SK-N-SH (cell line): ENCODE measurements at regions not wholly inside any gene's neighbourhood (a gene's known extent, or its start where the extent isn't known, plus 50 kb on each side); places are given as distances from the start of the nearest gene placed in this dataset.

Source experiments
- CTCF ChIA-PET: fragments of 300-600, 350-600 bp; formaldehyde crosslinking; extraction: SDS; loops from one replicate; lab custom pipeline; 2021; lab: Yijun Ruan, JAX
- POLR2A ChIA-PET: fragments of 350-600 bp; sonication (Branson Sonifier 250); formaldehyde crosslinking; extraction: SDS; loops from one replicate; lab custom pipeline; 2020; ENCODE audit warnings: antibody characterized with exemption, inconsistent platforms; lab: Yijun Ruan, JAX
- DNase-seq: peaks from one replicate; pipeline ENCODE4 v3.0.0; 2012
- H2AFZ ChIP-seq: fragments of 200-600 bp; sonication (generic); 2 replicates; pipeline ENCODE4 v1.8.1; 2016; ENCODE audit warnings: antibody characterized with exemption, mild to moderate bottlenecking, low read depth
- H3F3A ChIP-seq: fragments of 200-600 bp; sonication (generic); replicated peaks from 2 replicates; pipeline ENCODE3; 2016; ENCODE audit warnings: antibody characterized with exemption, mild to moderate bottlenecking; ENCODE audit not compliant: insufficient read depth
- H3K27ac ChIP-seq, 2 experiments: fragments of 200-500 bp in 1 of 2; fragments of 200-600 bp in 1 of 2; sonication (Bioruptor generic) in 1 of 2; sonication (generic), shearing (Covaris generic) in 1 of 2; 2 replicates each; pipeline versions ENCODE4 v1.5.1 to v1.6.1; 2014 to 2016; ENCODE audit warnings: low read depth in 2 of 2, inconsistent platforms in 1 of 2, low read length in 1 of 2, mild to moderate bottlenecking in 1 of 2, mixed read lengths in 1 of 2
- H3K27me3 ChIP-seq: fragments of 200-600 bp; sonication (generic), shearing (Covaris generic); 2 replicates; pipeline ENCODE4 v1.6.1; 2016; ENCODE audit warnings: mixed run types; ENCODE audit not compliant: insufficient read depth
- H3K36me3 ChIP-seq, 2 experiments: fragments of 200-500 bp in 1 of 2; fragments of 200-600 bp in 1 of 2; sonication (Bioruptor generic) in 1 of 2; sonication (generic) in 1 of 2; replicated peaks in 1 of 2; 2 replicates each; pipeline versions ENCODE3 to v1.5.1; 2014 to 2016; ENCODE audit warnings: low read length in 1 of 2, mild to moderate bottlenecking in 1 of 2; ENCODE audit not compliant: insufficient read depth in 2 of 2, control insufficient read depth in 1 of 2
- H3K4me1 ChIP-seq, 2 experiments: fragments of 200-500 bp in 1 of 2; fragments of 200-600 bp in 1 of 2; sonication (Bioruptor generic) in 1 of 2; sonication (generic), shearing (Covaris generic) in 1 of 2; 2 replicates each; pipeline versions ENCODE4 v1.5.1 to v1.6.1; 2014 to 2016; ENCODE audit warnings: low read depth in 1 of 2, low read length in 1 of 2, mixed run types in 1 of 2; ENCODE audit not compliant: insufficient read depth in 2 of 2, control insufficient read depth in 1 of 2
- H3K4me2 ChIP-seq: fragments of 200-600 bp; sonication (generic), shearing (Covaris generic); 2 replicates; pipeline ENCODE4 v1.6.1; 2017; ENCODE audit warnings: mixed run types
- H3K4me3 ChIP-seq, 2 experiments: fragments of 200-500 bp in 1 of 2; fragments of 200-600 bp in 1 of 2; sonication (Bioruptor generic) in 1 of 2; sonication (generic), shearing (Covaris generic) in 1 of 2; 2 replicates each; pipeline versions ENCODE4 v1.5.1 to v1.8.1; 2014 to 2016; ENCODE audit warnings: low read depth in 2 of 2, inconsistent platforms in 1 of 2, low read length in 1 of 2, mild to moderate bottlenecking in 1 of 2, mixed read lengths in 1 of 2, moderate library complexity in 1 of 2
- H3K79me2 ChIP-seq: fragments of 200-600 bp; sonication (generic); 2 replicates; pipeline ENCODE4 v1.8.1; 2017; ENCODE audit warnings: mild to moderate bottlenecking; ENCODE audit not compliant: insufficient read depth
- H3K9ac ChIP-seq: fragments of 200-600 bp; sonication (generic); 2 replicates; pipeline ENCODE4 v1.6.1; 2017; ENCODE audit warnings: mixed run types
- H3K9me2 ChIP-seq: fragments of 200-600 bp; sonication (generic); 2 replicates; pipeline ENCODE4 v1.6.1; 2017; ENCODE audit warnings: mixed run types
- H3K9me3 ChIP-seq: fragments of 200-600 bp; sonication (generic); 2 replicates; pipeline ENCODE4 v1.6.1; 2017; ENCODE audit warnings: mixed run types, mild to moderate bottlenecking, moderate library complexity
- H4K20me1 ChIP-seq: fragments of 200-600 bp; sonication (generic); 2 replicates; pipeline ENCODE4 v1.6.1; 2017; ENCODE audit warnings: mild to moderate bottlenecking, mixed run types; ENCODE audit not compliant: insufficient read depth
- EP300 ChIP-seq, 2 experiments: IDR thresholded peaks; 2 replicates each; pipeline versions ENCODE4 v1.4.0 to v1.6.1; 2012; ENCODE audit warnings: borderline replicate concordance in 1 of 2, low read depth in 1 of 2, low read length in 1 of 2
- FOSL2 ChIP-seq: IDR thresholded peaks from 2 replicates; pipeline ENCODE4 v1.4.0; 2012; ENCODE audit warnings: low read depth, mild to moderate bottlenecking, moderate library complexity, borderline replicate concordance
- GATA2 ChIP-seq: sonication (generic); formaldehyde crosslinking; IDR thresholded peaks from 2 replicates; pipeline ENCODE4 v1.5.0; 2020; ENCODE audit warnings: mild to moderate bottlenecking, missing genetic modification reagents
- JUND ChIP-seq: IDR thresholded peaks from 2 replicates; pipeline ENCODE4 v1.4.0; 2012
- MEF2A ChIP-seq: IDR thresholded peaks from 2 replicates; pipeline ENCODE4 v1.4.0; 2012; ENCODE audit warnings: low read depth, borderline replicate concordance
- MXI1 ChIP-seq: IDR thresholded peaks from 2 replicates; pipeline ENCODE4 v1.6.1; 2012; ENCODE audit warnings: mild to moderate bottlenecking, low read depth, low read length, improper control_type of control experiment
- POLR2AphosphoS5 ChIP-seq: IDR thresholded peaks from 2 replicates; pipeline ENCODE4 v1.6.1; 2012; ENCODE audit warnings: low read depth, low read length
- RCOR1 ChIP-seq: fragments of 150-350 bp; IDR thresholded peaks from 2 replicates; pipeline ENCODE4 v1.6.1; 2017; ENCODE audit warnings: antibody characterized with exemption, low read length
- RFX5 ChIP-seq: IDR thresholded peaks from 2 replicates; pipeline ENCODE4 v1.6.1; 2012; ENCODE audit warnings: mild to moderate bottlenecking, improper control_type of control experiment, low read length
- RXRA ChIP-seq: IDR thresholded peaks from 2 replicates; pipeline ENCODE4 v1.4.0; 2012; ENCODE audit warnings: low read depth, mild to moderate bottlenecking, borderline replicate concordance
- SIN3A ChIP-seq: IDR thresholded peaks from 2 replicates; pipeline ENCODE4 v1.6.1; 2012; ENCODE audit warnings: low read depth, mild to moderate bottlenecking, low read length, moderate library complexity, borderline replicate concordance
- TAF1 ChIP-seq: IDR thresholded peaks from 2 replicates; pipeline ENCODE4 v1.6.1; 2012; ENCODE audit warnings: low read depth, mild to moderate bottlenecking, low read length, moderate library complexity, borderline replicate concordance
- TEAD4 ChIP-seq: IDR thresholded peaks from 2 replicates; pipeline ENCODE4 v1.4.0; 2012; ENCODE audit warnings: mild to moderate bottlenecking, borderline replicate concordance; ENCODE audit not compliant: insufficient read depth
- YY1 ChIP-seq: IDR thresholded peaks from 2 replicates; pipeline ENCODE4 v1.4.0; 2012; ENCODE audit warnings: low read depth, mild to moderate bottlenecking
- WGBS: methylation state at CpG from one replicate; pipeline ENCODE4 v1.1.6; 2017; ENCODE audit warnings: low lambda C conversion rate; 5-methylcytosine and 5-hydroxymethylcytosine counted together
- TF ChIP-seq, protein P1 (sequence below): IDR thresholded peaks from 2 replicates; pipeline ENCODE4 v1.6.1; 2012; ENCODE audit warnings: mild to moderate bottlenecking, low read depth, low read length, moderate library complexity
- TF ChIP-seq, protein P2 (sequence below): fragments of 150-350 bp; IDR thresholded peaks from 2 replicates; pipeline ENCODE4 v1.6.1; 2017; ENCODE audit warnings: antibody characterized with exemption, low read length, low read depth, borderline replicate concordance
- TF ChIP-seq, protein P3 (sequence below): IDR thresholded peaks from 2 replicates; pipeline ENCODE4 v1.4.0; 2012; ENCODE audit warnings: low read depth
- TF ChIP-seq, protein P4 (sequence below): IDR thresholded peaks from 2 replicates; pipeline ENCODE4 v1.4.0; 2012; ENCODE audit warnings: low read depth, borderline replicate concordance
- TF ChIP-seq, protein P5 (sequence below): fragments of 200-600 bp; sonication (generic); IDR thresholded peaks from 2 replicates; pipeline ENCODE4 v1.6.1; 2017; ENCODE audit warnings: antibody characterized with exemption, mild to moderate bottlenecking, moderate library complexity
- TF ChIP-seq, protein P6 (sequence below): IDR thresholded peaks from 2 replicates; pipeline ENCODE4; 2012

DNA sequence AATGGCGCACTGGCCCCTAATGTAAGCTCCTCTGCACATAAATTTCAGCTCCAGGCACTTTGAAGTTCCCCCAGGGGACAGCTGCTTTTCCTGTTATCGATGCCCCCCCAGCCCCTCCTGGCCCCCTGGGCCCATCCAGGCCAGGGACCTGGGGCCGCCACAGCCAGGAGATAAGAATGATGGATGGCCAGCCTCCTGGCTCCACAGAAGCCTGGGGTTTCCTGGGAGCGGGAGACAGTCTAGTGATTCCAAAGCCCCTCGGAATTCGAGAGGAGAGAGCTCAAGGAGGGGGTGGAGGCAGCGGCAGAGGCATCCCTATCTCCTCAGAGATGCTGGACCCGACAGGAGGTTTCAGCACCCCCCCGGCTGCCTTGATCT lies 98.4 kb upstream of the HAND1 start:
- TF ChIP-seq, protein P1, sequence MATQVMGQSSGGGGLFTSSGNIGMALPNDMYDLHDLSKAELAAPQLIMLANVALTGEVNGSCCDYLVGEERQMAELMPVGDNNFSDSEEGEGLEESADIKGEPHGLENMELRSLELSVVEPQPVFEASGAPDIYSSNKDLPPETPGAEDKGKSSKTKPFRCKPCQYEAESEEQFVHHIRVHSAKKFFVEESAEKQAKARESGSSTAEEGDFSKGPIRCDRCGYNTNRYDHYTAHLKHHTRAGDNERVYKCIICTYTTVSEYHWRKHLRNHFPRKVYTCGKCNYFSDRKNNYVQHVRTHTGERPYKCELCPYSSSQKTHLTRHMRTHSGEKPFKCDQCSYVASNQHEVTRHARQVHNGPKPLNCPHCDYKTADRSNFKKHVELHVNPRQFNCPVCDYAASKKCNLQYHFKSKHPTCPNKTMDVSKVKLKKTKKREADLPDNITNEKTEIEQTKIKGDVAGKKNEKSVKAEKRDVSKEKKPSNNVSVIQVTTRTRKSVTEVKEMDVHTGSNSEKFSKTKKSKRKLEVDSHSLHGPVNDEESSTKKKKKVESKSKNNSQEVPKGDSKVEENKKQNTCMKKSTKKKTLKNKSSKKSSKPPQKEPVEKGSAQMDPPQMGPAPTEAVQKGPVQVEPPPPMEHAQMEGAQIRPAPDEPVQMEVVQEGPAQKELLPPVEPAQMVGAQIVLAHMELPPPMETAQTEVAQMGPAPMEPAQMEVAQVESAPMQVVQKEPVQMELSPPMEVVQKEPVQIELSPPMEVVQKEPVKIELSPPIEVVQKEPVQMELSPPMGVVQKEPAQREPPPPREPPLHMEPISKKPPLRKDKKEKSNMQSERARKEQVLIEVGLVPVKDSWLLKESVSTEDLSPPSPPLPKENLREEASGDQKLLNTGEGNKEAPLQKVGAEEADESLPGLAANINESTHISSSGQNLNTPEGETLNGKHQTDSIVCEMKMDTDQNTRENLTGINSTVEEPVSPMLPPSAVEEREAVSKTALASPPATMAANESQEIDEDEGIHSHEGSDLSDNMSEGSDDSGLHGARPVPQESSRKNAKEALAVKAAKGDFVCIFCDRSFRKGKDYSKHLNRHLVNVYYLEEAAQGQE, result no peak
- TF ChIP-seq TEAD4, result no peak
- TF ChIP-seq, protein P2, sequence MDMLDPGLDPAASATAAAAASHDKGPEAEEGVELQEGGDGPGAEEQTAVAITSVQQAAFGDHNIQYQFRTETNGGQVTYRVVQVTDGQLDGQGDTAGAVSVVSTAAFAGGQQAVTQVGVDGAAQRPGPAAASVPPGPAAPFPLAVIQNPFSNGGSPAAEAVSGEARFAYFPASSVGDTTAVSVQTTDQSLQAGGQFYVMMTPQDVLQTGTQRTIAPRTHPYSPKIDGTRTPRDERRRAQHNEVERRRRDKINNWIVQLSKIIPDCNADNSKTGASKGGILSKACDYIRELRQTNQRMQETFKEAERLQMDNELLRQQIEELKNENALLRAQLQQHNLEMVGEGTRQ, result no peak
- no peak for TF ChIP-seq MXI1
- TF ChIP-seq, protein P3, sequence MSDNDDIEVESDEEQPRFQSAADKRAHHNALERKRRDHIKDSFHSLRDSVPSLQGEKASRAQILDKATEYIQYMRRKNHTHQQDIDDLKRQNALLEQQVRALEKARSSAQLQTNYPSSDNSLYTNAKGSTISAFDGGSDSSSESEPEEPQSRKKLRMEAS, result no peak
- TF ChIP-seq POLR2AphosphoS5, result no peak
- no peak for TF ChIP-seq TAF1
- no peak for TF ChIP-seq EP300 (IDR thresholded peaks at IDR 0.05; ENCODE audit: borderline replicate concordance in 1 of 2, low read depth in 1 of 2, low read length in 1 of 2)
- no peak for TF ChIP-seq RXRA
- TF ChIP-seq RFX5, result no peak
- no peak for TF ChIP-seq RCOR1
- no peak for TF ChIP-seq YY1
- TF ChIP-seq GATA2 (CRISPR knock-in tag), result no peak
- TF ChIP-seq, protein P4, sequence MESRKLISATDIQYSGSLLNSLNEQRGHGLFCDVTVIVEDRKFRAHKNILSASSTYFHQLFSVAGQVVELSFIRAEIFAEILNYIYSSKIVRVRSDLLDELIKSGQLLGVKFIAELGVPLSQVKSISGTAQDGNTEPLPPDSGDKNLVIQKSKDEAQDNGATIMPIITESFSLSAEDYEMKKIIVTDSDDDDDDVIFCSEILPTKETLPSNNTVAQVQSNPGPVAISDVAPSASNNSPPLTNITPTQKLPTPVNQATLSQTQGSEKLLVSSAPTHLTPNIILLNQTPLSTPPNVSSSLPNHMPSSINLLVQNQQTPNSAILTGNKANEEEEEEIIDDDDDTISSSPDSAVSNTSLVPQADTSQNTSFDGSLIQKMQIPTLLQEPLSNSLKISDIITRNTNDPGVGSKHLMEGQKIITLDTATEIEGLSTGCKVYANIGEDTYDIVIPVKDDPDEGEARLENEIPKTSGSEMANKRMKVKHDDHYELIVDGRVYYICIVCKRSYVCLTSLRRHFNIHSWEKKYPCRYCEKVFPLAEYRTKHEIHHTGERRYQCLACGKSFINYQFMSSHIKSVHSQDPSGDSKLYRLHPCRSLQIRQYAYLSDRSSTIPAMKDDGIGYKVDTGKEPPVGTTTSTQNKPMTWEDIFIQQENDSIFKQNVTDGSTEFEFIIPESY, result no peak
- TF ChIP-seq SIN3A, result no peak
- TF ChIP-seq, protein P5, sequence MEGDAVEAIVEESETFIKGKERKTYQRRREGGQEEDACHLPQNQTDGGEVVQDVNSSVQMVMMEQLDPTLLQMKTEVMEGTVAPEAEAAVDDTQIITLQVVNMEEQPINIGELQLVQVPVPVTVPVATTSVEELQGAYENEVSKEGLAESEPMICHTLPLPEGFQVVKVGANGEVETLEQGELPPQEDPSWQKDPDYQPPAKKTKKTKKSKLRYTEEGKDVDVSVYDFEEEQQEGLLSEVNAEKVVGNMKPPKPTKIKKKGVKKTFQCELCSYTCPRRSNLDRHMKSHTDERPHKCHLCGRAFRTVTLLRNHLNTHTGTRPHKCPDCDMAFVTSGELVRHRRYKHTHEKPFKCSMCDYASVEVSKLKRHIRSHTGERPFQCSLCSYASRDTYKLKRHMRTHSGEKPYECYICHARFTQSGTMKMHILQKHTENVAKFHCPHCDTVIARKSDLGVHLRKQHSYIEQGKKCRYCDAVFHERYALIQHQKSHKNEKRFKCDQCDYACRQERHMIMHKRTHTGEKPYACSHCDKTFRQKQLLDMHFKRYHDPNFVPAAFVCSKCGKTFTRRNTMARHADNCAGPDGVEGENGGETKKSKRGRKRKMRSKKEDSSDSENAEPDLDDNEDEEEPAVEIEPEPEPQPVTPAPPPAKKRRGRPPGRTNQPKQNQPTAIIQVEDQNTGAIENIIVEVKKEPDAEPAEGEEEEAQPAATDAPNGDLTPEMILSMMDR, result no peak
- no peak for TF ChIP-seq FOSL2
- TF ChIP-seq MEF2A, result no peak
- TF ChIP-seq, protein P6, sequence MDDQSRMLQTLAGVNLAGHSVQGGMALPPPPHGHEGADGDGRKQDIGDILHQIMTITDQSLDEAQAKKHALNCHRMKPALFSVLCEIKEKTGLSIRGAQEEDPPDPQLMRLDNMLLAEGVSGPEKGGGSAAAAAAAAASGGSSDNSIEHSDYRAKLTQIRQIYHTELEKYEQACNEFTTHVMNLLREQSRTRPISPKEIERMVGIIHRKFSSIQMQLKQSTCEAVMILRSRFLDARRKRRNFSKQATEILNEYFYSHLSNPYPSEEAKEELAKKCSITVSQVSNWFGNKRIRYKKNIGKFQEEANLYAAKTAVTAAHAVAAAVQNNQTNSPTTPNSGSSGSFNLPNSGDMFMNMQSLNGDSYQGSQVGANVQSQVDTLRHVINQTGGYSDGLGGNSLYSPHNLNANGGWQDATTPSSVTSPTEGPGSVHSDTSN, result no peak
- TF ChIP-seq JUND, result no peak
- Histone ChIP-seq H3K79me2 (no peaks in the 10 kb centered on the region), H3K36me3 (no peaks in the 10 kb centered on the region), H2AFZ (no peak overlapping the region), H3K4me3 (no peak overlapping the region), H4K20me1 (no peaks in the 10 kb centered on the region), H3K27me3 (no peaks in the 10 kb centered on the region; the same call in 1 of the 2 replicates), H3K9ac (no peak overlapping the region), H3K9me3 (no peaks in the 10 kb centered on the region), H3F3A (no peaks in the 10 kb centered on the region), H3K4me1 (peaks cover 0 to 13% of the 10 kb centered on the region in 2 experiments; a peak in 1 of 4 replicates), H3K4me2 (no peak overlapping the region), H3K27ac (no peak overlapping the region), H3K9me2 (no peaks in the 10 kb centered on the region)
- ChIA-PET CTCF (interaction anchor here (0.6 to 6.2 kb wide), 11 partner anchors 11 to 155 kb away, joined by 3 to 33 read pairs (median 4); no protein-coding TSS in a partner anchor), POLR2A (interaction anchor here (1.5 kb wide), 1 partner anchor 53 kb away, joined by 5 read pairs; no protein-coding TSS in a partner anchor)
- DNase-seq, result peak; percentile 40
- 25% methylated on average over 3 of the region's 9 CpGs for WGBS
